PC-9 (cell line): ENCODE measurements at regions not wholly inside any gene's neighbourhood (a gene's known extent, or its start where the extent isn't known, plus 50 kb on each side); places are given as distances from the start of the nearest gene placed in this dataset.

ENCODE experiments used
- CTCF ChIP-seq: fragments of 200-600 bp; sonication (generic); conservative IDR thresholded peaks from 2 replicates; pipeline ENCODE4 v1.6.1; 2017; ENCODE audit warnings: mixed run types, antibody characterized with exemption, mild to moderate bottlenecking, moderate library complexity
- EZH2 ChIP-seq: fragments of 200-600 bp; sonication (generic); IDR thresholded peaks from 2 replicates; pipeline ENCODE4 v1.8.0; 2017; ENCODE audit warnings: antibody characterized with exemption, low read depth

- TF ChIP-seq CTCF (no peak), EZH2 (no peak)
These were observed 123.9 kb downstream of the TENT4A start for GRCh38 chr5:6837095-6837494.
